Choroid plexus epithelial cell (primary cell): ENCODE measurements at regions not wholly inside any gene's neighbourhood (a gene's known extent, or its start where the extent isn't known, plus 50 kb on each side); places are given as distances from the start of the nearest gene placed in this dataset.

Experiments
- DNase-seq: peaks from one replicate; pipeline ENCODE4 v3.0.0-alpha.2; 2010; ENCODE audit warnings: low read depth
- H3K4me3 ChIP-seq: 2 replicates; pipeline ENCODE4 v1.5.1; 2011; ENCODE audit warnings: low read depth, mild to moderate bottlenecking, control low read depth, low read length, moderate library complexity
- TF ChIP-seq, protein P1 (sequence below): conservative IDR thresholded peaks from 2 replicates; pipeline ENCODE4 v1.5.1; 2011; ENCODE audit warnings: low read depth, mild to moderate bottlenecking, control low read depth, inconsistent platforms, low read length, moderate library complexity

DNA sequence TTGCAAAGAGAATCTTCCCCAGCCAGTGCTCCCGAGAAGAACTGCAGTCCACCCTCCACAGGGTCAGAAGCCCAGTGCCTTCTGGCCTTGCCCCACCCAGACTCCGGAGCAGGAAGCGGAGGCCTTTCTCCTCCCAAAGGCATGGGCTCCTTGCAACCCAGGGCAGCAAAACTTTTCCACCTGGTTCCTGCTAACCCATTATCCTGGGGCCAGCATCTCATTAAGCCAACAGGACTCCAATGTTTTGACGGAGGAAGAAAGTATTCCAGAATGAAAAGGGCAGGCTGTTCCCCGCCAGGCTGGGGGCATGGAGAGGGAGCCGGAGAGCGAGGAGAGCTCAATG is 88.1 kb downstream of the RTL6 start:
- H3K4me3 ChIP-seq, result no peak overlapping the region
- DNase-seq, result no peak
- TF ChIP-seq, protein P1, sequence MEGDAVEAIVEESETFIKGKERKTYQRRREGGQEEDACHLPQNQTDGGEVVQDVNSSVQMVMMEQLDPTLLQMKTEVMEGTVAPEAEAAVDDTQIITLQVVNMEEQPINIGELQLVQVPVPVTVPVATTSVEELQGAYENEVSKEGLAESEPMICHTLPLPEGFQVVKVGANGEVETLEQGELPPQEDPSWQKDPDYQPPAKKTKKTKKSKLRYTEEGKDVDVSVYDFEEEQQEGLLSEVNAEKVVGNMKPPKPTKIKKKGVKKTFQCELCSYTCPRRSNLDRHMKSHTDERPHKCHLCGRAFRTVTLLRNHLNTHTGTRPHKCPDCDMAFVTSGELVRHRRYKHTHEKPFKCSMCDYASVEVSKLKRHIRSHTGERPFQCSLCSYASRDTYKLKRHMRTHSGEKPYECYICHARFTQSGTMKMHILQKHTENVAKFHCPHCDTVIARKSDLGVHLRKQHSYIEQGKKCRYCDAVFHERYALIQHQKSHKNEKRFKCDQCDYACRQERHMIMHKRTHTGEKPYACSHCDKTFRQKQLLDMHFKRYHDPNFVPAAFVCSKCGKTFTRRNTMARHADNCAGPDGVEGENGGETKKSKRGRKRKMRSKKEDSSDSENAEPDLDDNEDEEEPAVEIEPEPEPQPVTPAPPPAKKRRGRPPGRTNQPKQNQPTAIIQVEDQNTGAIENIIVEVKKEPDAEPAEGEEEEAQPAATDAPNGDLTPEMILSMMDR, result no peak

DNA sequence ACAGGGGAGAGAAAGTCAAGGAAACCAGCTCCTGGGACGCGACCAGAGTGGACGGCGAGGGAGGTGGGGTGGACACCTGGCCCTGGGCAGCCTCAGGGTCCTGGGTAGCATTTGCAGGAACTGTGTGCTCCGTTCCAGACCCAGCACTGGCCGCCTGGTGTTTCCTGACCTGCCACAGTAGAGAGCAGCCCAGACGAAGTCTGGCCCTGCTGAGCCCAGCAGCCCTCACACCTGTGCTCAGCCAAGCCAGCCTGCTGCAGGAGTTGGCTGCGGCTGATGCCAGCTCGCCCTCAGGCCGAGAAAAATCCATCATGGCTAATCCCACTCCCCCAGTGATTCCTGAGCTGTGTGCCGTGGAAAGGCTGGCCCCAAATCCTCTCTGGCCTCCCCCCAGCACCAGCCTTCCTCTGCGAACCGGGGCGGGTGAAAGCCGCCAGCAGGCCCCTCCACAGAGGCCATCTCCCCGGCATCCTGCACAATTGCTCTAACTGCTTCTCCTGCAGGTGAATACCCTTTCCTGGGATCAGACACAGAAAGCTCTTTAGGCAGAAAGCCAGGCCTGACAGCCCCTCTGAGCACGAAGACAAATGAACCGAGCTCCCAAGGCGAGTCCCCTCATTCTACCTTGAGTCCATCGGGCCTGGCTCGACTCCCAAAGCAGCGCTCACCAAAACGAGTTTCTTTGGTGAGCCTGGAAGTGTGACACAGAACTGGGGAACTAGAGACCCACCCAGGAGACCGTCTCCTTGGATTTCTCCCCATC is 88.6 kb downstream of the RTL6 start:
- TF ChIP-seq, protein P1, result no peak

DNA sequence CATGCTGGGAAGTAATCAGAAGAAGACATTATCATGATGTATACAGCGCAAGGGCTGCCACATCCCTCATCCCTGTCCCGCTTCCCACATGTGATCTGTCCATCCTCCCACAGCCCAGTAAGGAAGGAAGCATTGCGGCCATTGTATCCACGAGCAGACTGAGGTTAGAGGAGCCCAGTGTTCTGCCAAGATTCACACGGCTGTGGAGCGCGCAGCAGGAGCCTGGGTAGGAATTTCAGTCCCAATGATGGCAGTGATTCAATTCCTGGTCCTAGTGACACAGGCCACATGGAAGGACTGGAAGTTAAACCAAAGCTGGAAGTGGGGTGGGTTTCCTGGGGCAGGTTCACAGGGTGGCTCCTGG is 89.2 kb downstream of the RTL6 start:
- no peak overlapping the region for H3K4me3 ChIP-seq
- DNase-seq, result no peak
- TF ChIP-seq, protein P1, result no peak

More for the DNA sequence above, 88.6 kb downstream of the RTL6 start:
- DNase-seq, result no peak
- H3K4me3 ChIP-seq, result no peak overlapping the region

DNA sequence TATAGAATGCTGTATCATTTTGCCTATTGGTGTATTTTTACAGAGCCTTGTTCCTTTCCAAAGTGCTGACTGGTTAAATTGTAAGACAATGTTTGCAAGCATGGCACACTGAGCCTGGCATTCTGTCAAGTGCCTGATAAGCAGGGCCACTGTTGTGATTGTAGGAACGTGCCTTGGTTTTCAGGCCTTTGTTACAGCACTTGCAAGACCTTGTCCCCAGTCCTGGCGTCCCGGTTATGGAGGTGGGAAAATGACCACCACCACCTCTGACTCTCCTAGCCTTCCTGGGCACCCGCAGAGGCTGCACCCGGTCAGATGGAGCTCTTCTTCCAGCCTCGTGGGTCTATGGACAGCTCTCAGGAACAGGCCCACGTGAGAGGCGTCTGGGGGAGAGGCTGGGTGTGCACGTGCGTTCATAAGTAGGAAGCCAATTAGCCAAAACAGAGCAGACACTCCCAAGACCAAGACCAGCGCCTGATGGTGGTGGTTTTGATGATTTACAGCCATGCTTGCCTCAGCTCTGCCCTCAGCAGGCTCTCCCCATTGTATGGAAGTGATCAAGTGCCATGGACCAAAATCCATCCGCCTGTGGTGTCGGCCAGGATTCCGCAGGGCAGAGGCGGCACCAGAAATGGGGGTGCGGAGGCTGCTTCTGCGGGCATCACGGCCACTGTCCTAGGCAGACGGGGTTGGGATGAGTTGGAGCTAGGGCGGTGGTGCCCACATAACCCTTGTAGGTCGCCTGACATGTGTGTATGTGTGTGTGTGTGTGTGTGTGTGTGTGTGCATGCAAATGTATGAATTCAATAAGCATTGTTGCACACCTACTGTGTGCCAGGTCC is 89.8 kb downstream of the RTL6 start:
- DNase-seq, result no peak
- no peak overlapping the region for H3K4me3 ChIP-seq
- TF ChIP-seq, protein P1, result no peak

DNA sequence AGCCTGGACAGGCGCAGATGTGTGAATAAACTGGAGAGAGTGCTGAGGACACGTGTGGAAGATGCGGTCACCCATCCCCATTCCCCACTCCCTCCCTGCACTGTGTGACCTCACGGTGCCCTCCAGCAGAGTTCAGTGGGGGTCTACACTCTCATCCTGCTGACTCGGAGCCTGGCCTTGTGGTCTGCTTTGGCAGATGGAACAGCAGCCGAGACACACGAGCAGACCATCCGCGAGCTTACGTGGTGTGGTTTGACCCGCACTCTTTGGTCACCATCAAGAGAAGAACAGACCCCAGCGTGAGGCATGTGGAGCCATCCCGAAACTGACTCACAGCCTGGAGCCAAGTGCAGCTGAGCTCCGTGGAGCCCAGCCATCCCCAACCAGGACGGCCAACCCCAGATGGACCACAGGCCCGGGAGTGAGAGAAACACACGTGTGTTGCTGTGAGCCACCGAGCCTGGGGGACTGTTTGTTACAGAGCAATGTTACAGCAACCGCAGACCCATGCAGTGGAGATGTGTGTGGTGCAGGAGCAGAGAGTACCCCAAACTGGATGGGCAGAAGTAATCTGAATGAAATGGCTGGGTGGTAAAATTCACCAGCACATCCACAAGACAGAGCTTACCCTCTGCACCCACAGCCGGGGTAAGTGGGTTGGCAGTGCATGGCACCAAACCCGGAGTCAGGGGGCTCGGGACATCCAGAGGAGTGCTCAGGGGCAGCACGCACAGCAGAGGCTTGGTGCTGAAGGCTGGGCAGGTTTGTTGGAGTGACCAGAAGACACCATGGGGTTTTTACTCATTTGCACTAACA is 90.7 kb downstream of the RTL6 start:
- H3K4me3 ChIP-seq, result no peak overlapping the region
- TF ChIP-seq, protein P1, result no peak
- DNase-seq, result no peak

DNA sequence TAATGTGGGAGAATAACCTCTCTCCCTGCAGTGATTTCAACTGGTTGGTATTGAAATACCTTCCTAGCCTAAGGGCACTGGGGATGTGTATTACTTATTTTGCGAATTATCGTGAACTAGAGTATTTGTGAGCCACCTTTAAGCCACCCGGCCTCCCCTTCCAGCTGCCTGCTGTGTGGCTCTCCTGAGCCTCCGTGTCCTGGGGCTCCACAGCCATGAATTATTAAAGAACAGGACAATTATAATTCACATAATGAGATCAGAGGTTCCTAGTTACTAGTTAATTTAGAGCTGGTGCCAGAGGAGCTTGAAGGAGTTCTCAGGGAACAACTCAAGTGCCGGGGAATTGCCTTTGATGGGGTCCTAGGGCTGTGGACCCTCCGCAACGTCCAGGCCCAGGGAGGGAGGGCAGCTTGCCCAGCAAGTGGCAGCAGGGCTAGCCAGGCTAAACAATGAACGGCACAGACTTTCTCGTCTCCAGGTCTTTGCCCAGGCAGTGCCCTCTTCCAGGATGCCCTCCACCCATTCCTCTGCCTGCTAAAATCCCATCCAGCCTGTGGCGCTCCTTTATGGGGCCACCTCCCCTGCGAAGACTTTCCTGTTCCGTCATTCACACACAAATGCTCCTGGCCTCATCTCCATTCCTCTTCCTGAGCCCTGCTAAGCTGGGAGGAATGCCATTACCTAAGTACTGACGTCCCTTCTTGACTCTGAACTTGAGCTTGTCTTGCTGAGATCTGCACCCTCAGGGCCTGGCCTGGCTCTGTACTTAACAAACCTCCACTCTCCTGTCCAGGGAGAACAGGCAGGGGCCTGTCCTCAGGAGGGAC is 91.5 kb downstream of the RTL6 start:
- TF ChIP-seq, protein P1, result no peak
- no peak overlapping the region for H3K4me3 ChIP-seq
- peak; percentile 16 for DNase-seq
